OCI-LY1 (cell line): ENCODE measurements at regions not wholly inside any gene's neighbourhood (a gene's known extent, or its start where the extent isn't known, plus 50 kb on each side); places are given as distances from the start of the nearest gene placed in this dataset.

Experiments used
- H2AFZ ChIP-seq: fragments of 200-600 bp; sonication (generic), shearing (Covaris generic); 2 replicates; pipeline ENCODE4 v1.6.0; 2014; ENCODE audit warnings: antibody characterized with exemption, mild to moderate bottlenecking, low read length
- H3F3A ChIP-seq: fragments of 200-600 bp; sonication (generic), shearing (Covaris generic); 2 replicates; pipeline ENCODE4 v1.6.0; 2014; ENCODE audit warnings: mild to moderate bottlenecking, antibody characterized with exemption, low read length, moderate library complexity; ENCODE audit not compliant: insufficient read depth
- H3K27ac ChIP-seq: fragments of 200-600 bp; sonication (generic); 2 replicates; pipeline ENCODE4 v1.5.1; 2014; ENCODE audit warnings: low read length, mixed run types, mild to moderate bottlenecking, low read depth; ENCODE audit not compliant: poor library complexity, severe bottlenecking
- H3K27me3 ChIP-seq: fragments of 200-600 bp; sonication (generic); 2 replicates; pipeline ENCODE4 v1.6.0; 2014; ENCODE audit warnings: antibody characterized with exemption, mild to moderate bottlenecking, low read length, moderate library complexity; ENCODE audit not compliant: insufficient read depth
- H3K36me3 ChIP-seq: fragments of 200-600 bp; sonication (generic); 2 replicates; pipeline ENCODE4 v1.6.1; 2014; ENCODE audit warnings: mild to moderate bottlenecking, antibody characterized with exemption, low read length, moderate library complexity, mixed read lengths; ENCODE audit not compliant: insufficient read depth
- H3K4me1 ChIP-seq: fragments of 200-600 bp; sonication (generic); 2 replicates; pipeline ENCODE4 v1.5.1; 2014; ENCODE audit warnings: mild to moderate bottlenecking, low read length, moderate library complexity; ENCODE audit not compliant: insufficient read depth, severe bottlenecking
- H3K4me2 ChIP-seq: fragments of 200-600 bp; sonication (generic), shearing (Covaris generic); 2 replicates; pipeline ENCODE4 v1.6.1; 2014; ENCODE audit warnings: low read length
- H3K4me3 ChIP-seq: fragments of 200-600 bp; sonication (generic); 2 replicates; pipeline ENCODE4 v1.5.1; 2014; ENCODE audit warnings: low read length, low read depth, mild to moderate bottlenecking, mixed read lengths; ENCODE audit not compliant: poor library complexity, severe bottlenecking
- H3K79me2 ChIP-seq: fragments of 200-600 bp; shearing (Covaris generic); 2 replicates; pipeline ENCODE4 v1.6.1; 2016; ENCODE audit warnings: mixed run types, low read length, mixed read lengths; ENCODE audit not compliant: insufficient read depth
- H3K9ac ChIP-seq: fragments of 200-600 bp; sonication (generic), shearing (Covaris generic); 2 replicates; pipeline ENCODE4 v1.6.1; 2014; ENCODE audit warnings: mild to moderate bottlenecking, low read length, mixed read lengths
- H3K9me2 ChIP-seq: fragments of 200-600 bp; sonication (generic), shearing (Covaris generic); 2 replicates; pipeline ENCODE4 v1.6.1; 2014; ENCODE audit warnings: low read depth, mild to moderate bottlenecking, low read length, mixed read lengths
- H3K9me3 ChIP-seq: fragments of 200-600 bp; shearing (Covaris generic); 2 replicates; pipeline ENCODE4 v1.6.1; 2014; ENCODE audit warnings: low read length, mixed read lengths
- H4K20me1 ChIP-seq: fragments of 200-600 bp; sonication (generic), shearing (Covaris generic); 2 replicates; pipeline ENCODE4 v1.6.0; 2016; ENCODE audit warnings: mild to moderate bottlenecking, low read length; ENCODE audit not compliant: insufficient read depth
- CTCF ChIP-seq: fragments of 200-600 bp; sonication (generic), shearing (Covaris generic); IDR thresholded peaks from 2 replicates; pipeline ENCODE4 v1.5.1; 2017; ENCODE audit warnings: mild to moderate bottlenecking, antibody characterized with exemption, low read length, moderate library complexity, mixed read lengths
- EZH2 ChIP-seq: fragments of 200-600 bp; sonication (generic), shearing (Covaris generic); IDR thresholded peaks from 2 replicates; pipeline ENCODE4 v1.8.0; 2017; ENCODE audit warnings: borderline replicate concordance, mixed run types, mild to moderate bottlenecking, antibody characterized with exemption, low read length, moderate library complexity, mixed read lengths

GRCh38 chr5:112006721-112007120, 249.7 kb upstream of the NREP start:
- H3K9me3 ChIP-seq: no peaks in the 10 kb centered on the region
- no peak overlapping the region for H2AFZ ChIP-seq
- H3K9me2 ChIP-seq: no peaks in the 10 kb centered on the region
- H3K27me3 ChIP-seq: no peaks in the 10 kb centered on the region
- H3K4me1 ChIP-seq: no peaks in the 10 kb centered on the region
- no peaks in the 10 kb centered on the region for H3K36me3 ChIP-seq
- no peak overlapping the region for H3K4me3 ChIP-seq
- no peak overlapping the region for H3K9ac ChIP-seq
- no peak overlapping the region for H3K4me2 ChIP-seq
- H3K27ac ChIP-seq: no peak overlapping the region
- H4K20me1 ChIP-seq: no peaks in the 10 kb centered on the region
- H3F3A ChIP-seq: no peaks in the 10 kb centered on the region
- no peak for TF ChIP-seq CTCF
- no peak for TF ChIP-seq EZH2
- no peaks in the 10 kb centered on the region for H3K79me2 ChIP-seq

- Histone ChIP-seq H3K36me3 (no peaks in the 10 kb centered on the region), H3K9ac (no peak overlapping the region), H3K9me3 (no peaks in the 10 kb centered on the region), H4K20me1 (no peaks in the 10 kb centered on the region), H3K27ac (no peak overlapping the region), H3K9me2 (no peaks in the 10 kb centered on the region), H3K27me3 (no peaks in the 10 kb centered on the region), H3K79me2 (no peaks in the 10 kb centered on the region), H3K4me1 (no peaks in the 10 kb centered on the region), H3K4me3 (no peak overlapping the region), H2AFZ (no peak overlapping the region), H3F3A (no peaks in the 10 kb centered on the region), H3K4me2 (no peak overlapping the region)
- TF ChIP-seq CTCF: no peak
- no peak for TF ChIP-seq EZH2
Observed at GRCh38 chr5:112005623-112005930, 248.6 kb upstream of the NREP start.

- Histone ChIP-seq H3K4me3 (no peak overlapping the region), H3K79me2 (no peaks in the 10 kb centered on the region), H3K4me1 (no peaks in the 10 kb centered on the region), H3K9ac (no peak overlapping the region), H3K27me3 (no peaks in the 10 kb centered on the region), H3K9me3 (no peaks in the 10 kb centered on the region), H3K4me2 (no peak overlapping the region), H3K9me2 (no peaks in the 10 kb centered on the region), H4K20me1 (no peaks in the 10 kb centered on the region), H3K27ac (no peak overlapping the region), H2AFZ (no peak overlapping the region), H3K36me3 (no peaks in the 10 kb centered on the region), H3F3A (no peaks in the 10 kb centered on the region)
- no peak for TF ChIP-seq EZH2
- TF ChIP-seq CTCF: no peak
Observed at GRCh38 chr5:112004867-112005622, 248.1 kb upstream of the NREP start.
